Naive thymus-derived CD4-positive, alpha-beta T cell (primary cell): ENCODE measurements at regions not wholly inside any gene's neighbourhood (a gene's known extent, or its start where the extent isn't known, plus 50 kb on each side); places are given as distances from the start of the nearest gene placed in this dataset.

Experiments used
- ATAC-seq: fragments of 150-1000 bp; cut with Tn5 transposase; 2 replicates; pipeline ENCODE4 v1.10.0; 2021; ENCODE audit warnings: mild to moderate bottlenecking, moderate library complexity
- CTCF ChIA-PET: fragments of 350-600 bp; sonication (Branson Sonifier 250); formaldehyde crosslinking; loops from one replicate; lab custom pipeline; 2021; ENCODE audit warnings: antibody characterized with exemption; lab: Charles Lee
- POLR2A ChIA-PET: fragments of 350-600 bp; sonication (Branson Sonifier 250); formaldehyde crosslinking; loops from one replicate; lab custom pipeline; 2021; ENCODE audit warnings: antibody characterized with exemption, inconsistent platforms; lab: Charles Lee
- DNase-seq, 9 donors: peaks; one replicate each; pipeline versions ENCODE4 v3.0.0 to v3.0.0-alpha.2; 2020 to 2022; ENCODE audit warnings: mixed read lengths in 1 of 9
- H3K27ac ChIP-seq: one replicate; pipeline ENCODE4 v1.7.0; 2013; ENCODE audit warnings: mild to moderate bottlenecking, low read depth, low read length, moderate library complexity
- H3K27me3 ChIP-seq, 2 donors: one replicate each; pipeline ENCODE4 v1.7.0; 2013; ENCODE audit warnings: low read length in 2 of 2, mild to moderate bottlenecking in 2 of 2, moderate library complexity in 2 of 2; ENCODE audit not compliant: control insufficient read depth in 2 of 2, insufficient read depth in 2 of 2
- H3K36me3 ChIP-seq, 3 experiments: 1 replicate in 2 of 3; 2 replicates in 1 of 3; pipeline ENCODE4 v1.7.0; 2013; ENCODE audit warnings: low read length in 3 of 3, mild to moderate bottlenecking in 3 of 3, moderate library complexity in 1 of 3; ENCODE audit not compliant: insufficient read depth in 3 of 3, control insufficient read depth in 2 of 3
- H3K4me1 ChIP-seq, 2 donors: one replicate each; pipeline ENCODE4 v1.7.0; 2013; ENCODE audit warnings: low read length in 2 of 2, mild to moderate bottlenecking in 2 of 2, moderate library complexity in 1 of 2; ENCODE audit not compliant: control insufficient read depth in 2 of 2, insufficient read depth in 2 of 2
- H3K4me3 ChIP-seq: 2 replicates; pipeline ENCODE4 v1.7.0; 2013; ENCODE audit warnings: mild to moderate bottlenecking, low read length
- H3K9me3 ChIP-seq, 3 experiments: 1 replicate in 2 of 3; 2 replicates in 1 of 3; pipeline ENCODE4 v1.7.0; 2013; ENCODE audit warnings: low read length in 3 of 3; ENCODE audit not compliant: control insufficient read depth in 2 of 3
- H3K27ac Mint-ChIP-seq, 9 donors: one replicate each; pipeline ENCODE4 v1.8.0; 2020 to 2022; ENCODE audit warnings: mixed read lengths in 9 of 9, mild to moderate bottlenecking in 8 of 9, moderate library complexity in 5 of 9, inconsistent platforms in 2 of 9
- H3K27me3 Mint-ChIP-seq, 5 donors: one replicate each; pipeline ENCODE4 v1.8.0; 2021 to 2022; ENCODE audit warnings: mixed read lengths in 5 of 5, mild to moderate bottlenecking in 1 of 5
- H3K36me3 Mint-ChIP-seq, 5 donors: one replicate each; pipeline ENCODE4 v1.8.0; 2020 to 2022; ENCODE audit warnings: mixed read lengths in 5 of 5, mild to moderate bottlenecking in 3 of 5, inconsistent platforms in 1 of 5
- H3K4me1 Mint-ChIP-seq, 7 donors: one replicate each; pipeline ENCODE4 v1.8.0; 2020 to 2022; ENCODE audit warnings: mixed read lengths in 7 of 7, mild to moderate bottlenecking in 3 of 7, inconsistent platforms in 1 of 7
- H3K4me3 Mint-ChIP-seq, 10 donors: one replicate each; pipeline ENCODE4 v1.8.0; 2020 to 2022; ENCODE audit warnings: mild to moderate bottlenecking in 10 of 10, mixed read lengths in 10 of 10, moderate library complexity in 6 of 10, inconsistent platforms in 2 of 10
- H3K9me3 Mint-ChIP-seq, 11 donors: one replicate each; pipeline ENCODE4 v1.8.0; 2020 to 2022; ENCODE audit warnings: mixed read lengths in 11 of 11, mild to moderate bottlenecking in 4 of 11, inconsistent platforms in 1 of 11, moderate library complexity in 1 of 11
- intact Hi-C, 2 donors: fragments of 100-400 bp; cut with micrococcal nuclease; formaldehyde crosslinking; loops; one replicate each; pipeline ENCODE4 v1.15.1; 2023

- H3K36me3 ChIP-seq = no peaks in the 10 kb centered on the region
- H3K4me3 ChIP-seq = no peak overlapping the region
- no peak for ATAC-seq
- no peak overlapping the region for H3K4me3 Mint-ChIP-seq
- H3K36me3 Mint-ChIP-seq = peaks cover 0 to 3% (median 0%) of the 10 kb centered on the region in 5 donors
- no peaks in the 10 kb centered on the region for H3K27me3 ChIP-seq
- H3K4me1 ChIP-seq = no peaks in the 10 kb centered on the region
- DNase-seq = no peak
- no peaks in the 10 kb centered on the region for H3K27me3 Mint-ChIP-seq
- no peak overlapping the region for H3K27ac Mint-ChIP-seq
- intact Hi-C loops = no loop called here
- no peaks in the 10 kb centered on the region for H3K9me3 ChIP-seq
- peaks cover 0 to 13% (median 5%) of the 10 kb centered on the region in 11 donors for H3K9me3 Mint-ChIP-seq
- H3K27ac ChIP-seq = no peak overlapping the region
- CTCF ChIA-PET = no interaction called here
- H3K4me1 Mint-ChIP-seq = no peaks in the 10 kb centered on the region
- POLR2A ChIA-PET = no interaction called here
Observed at GRCh38 chr9:107975426-107976010, 485.9 kb upstream of the KLF4 start.

- Histone ChIP-seq H3K27ac (no peak overlapping the region), H3K9me3 (no peaks in the 10 kb centered on the region), H3K36me3 (no peaks in the 10 kb centered on the region), H3K4me3 (no peak overlapping the region), H3K27me3 (no peaks in the 10 kb centered on the region), H3K4me1 (no peaks in the 10 kb centered on the region)
- no peak overlapping the region for H3K27ac Mint-ChIP-seq
- intact Hi-C loops = no loop called here
- H3K27me3 Mint-ChIP-seq = no peaks in the 10 kb centered on the region
- H3K4me3 Mint-ChIP-seq = no peak overlapping the region
- ChIA-PET POLR2A (no interaction called here), CTCF (no interaction called here)
- ATAC-seq (no peak), DNase-seq (no peak)
- peaks cover 0 to 3% (median 0%) of the 10 kb centered on the region in 5 donors for H3K36me3 Mint-ChIP-seq
- H3K9me3 Mint-ChIP-seq = peaks cover 0 to 13% (median 6%) of the 10 kb centered on the region in 11 donors
- H3K4me1 Mint-ChIP-seq = no peaks in the 10 kb centered on the region
Observed at GRCh38 chr9:107973451-107973850, 483.9 kb upstream of the KLF4 start.

- Mint-ChIP-seq H3K27me3 (peaks cover 0 to 3% (median 0%) of the 10 kb centered on the region in 5 donors), H3K4me1 (no peaks in the 10 kb centered on the region), H3K9me3 (peaks cover 0 to 13% (median 6%) of the 10 kb centered on the region in 11 donors), H3K27ac (no peak overlapping the region), H3K4me3 (no peak overlapping the region), H3K36me3 (peaks cover 0 to 3% (median 0%) of the 10 kb centered on the region in 5 donors)
- Histone ChIP-seq H3K27ac (no peak overlapping the region), H3K4me3 (no peak overlapping the region), H3K36me3 (no peaks in the 10 kb centered on the region), H3K4me1 (no peaks in the 10 kb centered on the region), H3K27me3 (no peaks in the 10 kb centered on the region), H3K9me3 (no peaks in the 10 kb centered on the region)
- CTCF ChIA-PET = interaction anchor here (0.5 kb wide), 1 partner anchor 157 kb away, joined by 5 read pairs; no protein-coding TSS in a partner anchor
- POLR2A ChIA-PET = no interaction called here
- DNase-seq (no peak), ATAC-seq (no peak)
- intact Hi-C loops = no loop called here
Observed at GRCh38 chr9:107972346-107972745, 482.8 kb upstream of the KLF4 start.

GRCh38 chr9:107971241-107971640 lies 481.7 kb upstream of the KLF4 start:
- H3K4me1 Mint-ChIP-seq = no peaks in the 10 kb centered on the region
- H3K4me3 ChIP-seq = no peak overlapping the region
- no peaks in the 10 kb centered on the region for H3K4me1 ChIP-seq
- H3K4me3 Mint-ChIP-seq = no peak overlapping the region
- H3K27ac ChIP-seq = no peak overlapping the region
- no peaks in the 10 kb centered on the region for H3K36me3 ChIP-seq
- H3K27ac Mint-ChIP-seq = no peak overlapping the region
- no peaks in the 10 kb centered on the region for H3K27me3 ChIP-seq
- peaks cover 0 to 14% (median 2%) of the 10 kb centered on the region in 11 donors for H3K9me3 Mint-ChIP-seq
- peaks cover 0 to 4% (median 0%) of the 10 kb centered on the region in 5 donors for H3K27me3 Mint-ChIP-seq
- H3K9me3 ChIP-seq = no peaks in the 10 kb centered on the region
- peaks cover 0 to 3% (median 0%) of the 10 kb centered on the region in 5 donors for H3K36me3 Mint-ChIP-seq
- CTCF ChIA-PET = no interaction called here
- no peak for ATAC-seq
- no peak for DNase-seq
- POLR2A ChIA-PET = no interaction called here
- intact Hi-C loops = no loop called here

GRCh38 chr9:107970726-107971125 lies 481.2 kb upstream of the KLF4 start:
- intact Hi-C loops = no loop called here
- H3K4me3 Mint-ChIP-seq = no peak overlapping the region
- H3K36me3 Mint-ChIP-seq = peaks cover 0 to 3% (median 0%) of the 10 kb centered on the region in 5 donors
- H3K27ac Mint-ChIP-seq = no peak overlapping the region
- ChIA-PET POLR2A (no interaction called here), CTCF (no interaction called here)
- no peak overlapping the region for H3K4me3 ChIP-seq
- peaks cover 0 to 4% (median 0%) of the 10 kb centered on the region in 5 donors for H3K27me3 Mint-ChIP-seq
- H3K4me1 Mint-ChIP-seq = no peaks in the 10 kb centered on the region
- no peak for DNase-seq
- no peaks in the 10 kb centered on the region for H3K4me1 ChIP-seq
- H3K36me3 ChIP-seq = no peaks in the 10 kb centered on the region
- H3K9me3 Mint-ChIP-seq = peaks cover 0 to 13% (median 0%) of the 10 kb centered on the region in 11 donors
- no peaks in the 10 kb centered on the region for H3K9me3 ChIP-seq
- no peak overlapping the region for H3K27ac ChIP-seq
- ATAC-seq = no peak
- no peaks in the 10 kb centered on the region for H3K27me3 ChIP-seq

GRCh38 chr9:107969727-107970126 lies 480.2 kb upstream of the KLF4 start:
- Histone ChIP-seq H3K27ac (no peak overlapping the region), H3K4me3 (no peak overlapping the region), H3K27me3 (no peaks in the 10 kb centered on the region), H3K9me3 (no peaks in the 10 kb centered on the region), H3K36me3 (no peaks in the 10 kb centered on the region), H3K4me1 (no peaks in the 10 kb centered on the region)
- no peak overlapping the region for H3K27ac Mint-ChIP-seq
- H3K36me3 Mint-ChIP-seq = peaks cover 0 to 3% (median 0%) of the 10 kb centered on the region in 5 donors
- peaks cover 0 to 4% (median 0%) of the 10 kb centered on the region in 5 donors for H3K27me3 Mint-ChIP-seq
- DNase-seq = no peak
- H3K4me3 Mint-ChIP-seq = no peak overlapping the region
- H3K4me1 Mint-ChIP-seq = no peaks in the 10 kb centered on the region
- POLR2A ChIA-PET = no interaction called here
- CTCF ChIA-PET = no interaction called here
- intact Hi-C loops = no loop called here
- ATAC-seq = no peak
- H3K9me3 Mint-ChIP-seq = peaks cover 0 to 11% (median 4%) of the 10 kb centered on the region in 11 donors

- no peaks in the 10 kb centered on the region for H3K9me3 ChIP-seq
- Mint-ChIP-seq H3K4me3 (no peak overlapping the region), H3K27me3 (peaks cover 0 to 4% (median 0%) of the 10 kb centered on the region in 5 donors), H3K9me3 (peaks cover 0 to 8% (median 2%) of the 10 kb centered on the region in 11 donors), H3K27ac (no peak overlapping the region), H3K4me1 (no peaks in the 10 kb centered on the region), H3K36me3 (peaks cover 0 to 3% (median 0%) of the 10 kb centered on the region in 5 donors)
- no peak overlapping the region for H3K4me3 ChIP-seq
- no peaks in the 10 kb centered on the region for H3K4me1 ChIP-seq
- ChIA-PET POLR2A (no interaction called here), CTCF (no interaction called here)
- H3K36me3 ChIP-seq = no peaks in the 10 kb centered on the region
- intact Hi-C loops = no loop called here
- H3K27ac ChIP-seq = no peak overlapping the region
- ATAC-seq (no peak), DNase-seq (no peak)
- H3K27me3 ChIP-seq = no peaks in the 10 kb centered on the region
Observed at GRCh38 chr9:107969141-107969540, 479.6 kb upstream of the KLF4 start.
